ENCODE measurements at regions not wholly inside any gene's neighbourhood (a gene's known extent, or its start where the extent isn't known, plus 50 kb on each side); places are given as distances from the start of the nearest gene placed in this dataset.

- TF ChIP-seq, protein P1, sequence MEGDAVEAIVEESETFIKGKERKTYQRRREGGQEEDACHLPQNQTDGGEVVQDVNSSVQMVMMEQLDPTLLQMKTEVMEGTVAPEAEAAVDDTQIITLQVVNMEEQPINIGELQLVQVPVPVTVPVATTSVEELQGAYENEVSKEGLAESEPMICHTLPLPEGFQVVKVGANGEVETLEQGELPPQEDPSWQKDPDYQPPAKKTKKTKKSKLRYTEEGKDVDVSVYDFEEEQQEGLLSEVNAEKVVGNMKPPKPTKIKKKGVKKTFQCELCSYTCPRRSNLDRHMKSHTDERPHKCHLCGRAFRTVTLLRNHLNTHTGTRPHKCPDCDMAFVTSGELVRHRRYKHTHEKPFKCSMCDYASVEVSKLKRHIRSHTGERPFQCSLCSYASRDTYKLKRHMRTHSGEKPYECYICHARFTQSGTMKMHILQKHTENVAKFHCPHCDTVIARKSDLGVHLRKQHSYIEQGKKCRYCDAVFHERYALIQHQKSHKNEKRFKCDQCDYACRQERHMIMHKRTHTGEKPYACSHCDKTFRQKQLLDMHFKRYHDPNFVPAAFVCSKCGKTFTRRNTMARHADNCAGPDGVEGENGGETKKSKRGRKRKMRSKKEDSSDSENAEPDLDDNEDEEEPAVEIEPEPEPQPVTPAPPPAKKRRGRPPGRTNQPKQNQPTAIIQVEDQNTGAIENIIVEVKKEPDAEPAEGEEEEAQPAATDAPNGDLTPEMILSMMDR (conservative IDR thresholded peaks at IDR 0.05; ENCODE audit: low read depth, low read length), result no peak
- no peak for TF ChIP-seq EZH2 (IDR thresholded peaks at IDR 0.05; ENCODE audit: low read length, unreplicated experiment)
- TF ChIP-seq EZH2phosphoT487 (IDR thresholded peaks at IDR 0.05; ENCODE audit: borderline replicate concordance, low read length), result no peak
These were observed 380.0 kb downstream of the KLF12 start for GRCh38 chr13:73754241-73754640.

Data from PC-3 (cell line).